K562 (cell line): ENCODE measurements at regions not wholly inside any gene's neighbourhood (a gene's known extent, or its start where the extent isn't known, plus 50 kb on each side); places are given as distances from the start of the nearest gene placed in this dataset.

Experiments
- ATAC-seq: fragments of 200-7000 bp; cut with Tn5 transposase; 3 replicates; pipeline ENCODE4 v1.9.1; 2020; ENCODE audit warnings: moderate library complexity
- BruUV-seq: library from RNA; stranded (reverse); fragments of 400-500 nt; replicated peaks from 2 replicates; lab custom pipeline; 2021; lab: Mats Ljungman, UMichigan
- CTCF ChIA-PET: fragments of 300-600 bp; formaldehyde crosslinking; extraction: SDS; loops from one replicate; lab custom pipeline; 2021; ENCODE audit warnings: low intra/inter-chr PET ratio; lab: Yijun Ruan, JAX
- POLR2A ChIA-PET: fragments of 300-600, 350-650 bp; sonication (Branson Sonifier 250); formaldehyde crosslinking; extraction: SDS; loops from one replicate; lab custom pipeline; 2021; ENCODE audit warnings: antibody characterized with exemption, inconsistent platforms; lab: Yijun Ruan, JAX
- DNase-seq, 4 experiments: peaks; one replicate each; pipeline versions ENCODE4 v3.0.0 to v3.0.0-alpha.2; 2011 to 2018; ENCODE audit warnings: low spot score in 3 of 4, mixed read lengths in 3 of 4; ENCODE audit errors: extremely low read depth in 1 of 4
- FAIRE-seq: peaks from 2 replicates; lab custom pipeline; 2011; peaks lifted over from hg19 to GRCh38; lab: Jason Lieb, UNC
- H2AFZ ChIP-seq: 2 replicates; pipeline ENCODE4 v1.6.0; 2011; ENCODE audit warnings: low read depth, low read length, control low read depth, inconsistent platforms
- H3K27ac ChIP-seq: fragments of 200-600 bp; 3 replicates; pipeline ENCODE4 v1.8.0; 2011; ENCODE audit warnings: low read depth, mild to moderate bottlenecking, control low read depth, inconsistent platforms, low read length, moderate library complexity, mixed read lengths; ENCODE audit errors: extremely low read depth
- H3K27me3 ChIP-seq, 2 experiments: fragments of 300-600 bp in 1 of 2; 2 replicates in 1 of 2; 3 replicates in 1 of 2; pipeline versions ENCODE4 v1.6.0 to v1.8.0; 2011; ENCODE audit warnings: inconsistent platforms in 2 of 2, low read length in 2 of 2, mild to moderate bottlenecking in 1 of 2, mixed read lengths in 1 of 2, moderate library complexity in 1 of 2; ENCODE audit not compliant: control insufficient read depth in 2 of 2, insufficient read depth in 2 of 2
- H3K36me3 ChIP-seq: fragments of 300-600 bp; 3 replicates; pipeline ENCODE4 v1.8.0; 2011; ENCODE audit warnings: mild to moderate bottlenecking, low read length, inconsistent platforms; ENCODE audit not compliant: control insufficient read depth, insufficient read depth
- H3K4me1 ChIP-seq, 2 experiments: fragments of 200-600 bp in 1 of 2; replicated peaks in 1 of 2; 2 replicates in 1 of 2; 3 replicates in 1 of 2; pipeline versions ENCODE4 v1.5.1 to v1.8.0; 2011; ENCODE audit warnings: inconsistent platforms in 2 of 2, low read length in 2 of 2, mild to moderate bottlenecking in 1 of 2, mixed read lengths in 1 of 2, moderate library complexity in 1 of 2; ENCODE audit not compliant: control insufficient read depth in 2 of 2, insufficient read depth in 2 of 2
- H3K4me2 ChIP-seq: 2 replicates; pipeline ENCODE4 v1.6.1; 2011; ENCODE audit warnings: low read length, control low read depth, inconsistent platforms, mixed read lengths; ENCODE audit not compliant: insufficient read depth
- H3K4me3 ChIP-seq: fragments of 200-600 bp; sonication (generic), shearing (Covaris generic); 2 replicates; pipeline ENCODE4 v1.5.1; 2016; ENCODE audit warnings: control low read depth, inconsistent platforms
- H3K79me2 ChIP-seq: fragments of 200-600 bp; 3 replicates; pipeline ENCODE4 v1.8.0; 2011; ENCODE audit warnings: low read length, inconsistent platforms; ENCODE audit not compliant: control insufficient read depth, insufficient read depth
- H3K9ac ChIP-seq, 2 experiments: 2 replicates each; pipeline versions ENCODE4 v1.6.0 to v1.6.1; 2011; ENCODE audit warnings: low read depth in 2 of 2, low read length in 2 of 2, control low read depth in 1 of 2, inconsistent platforms in 1 of 2, mild to moderate bottlenecking in 1 of 2, mixed read lengths in 1 of 2; ENCODE audit not compliant: insufficient read depth in 1 of 2
- H3K9me1 ChIP-seq: one replicate; pipeline ENCODE4 v1.6.0; 2011; ENCODE audit warnings: inconsistent platforms, mild to moderate bottlenecking, low read length, moderate library complexity; ENCODE audit not compliant: control insufficient read depth, insufficient read depth
- H3K9me3 ChIP-seq: replicated peaks from 2 replicates; pipeline ENCODE4 v1.5.1; 2011; ENCODE audit warnings: low read depth, low read length, inconsistent platforms; ENCODE audit not compliant: control insufficient read depth, insufficient read depth
- H4K20me1 ChIP-seq: replicated peaks from 2 replicates; pipeline ENCODE4 v1.6.1; 2011; ENCODE audit warnings: low read length, inconsistent platforms, mixed read lengths; ENCODE audit not compliant: control insufficient read depth, insufficient read depth
- ERF ChIP-seq: fragments of 450-650 bp; formaldehyde crosslinking; IDR thresholded peaks from 2 replicates; pipeline ENCODE4 v1.4.0; 2020; ENCODE audit warnings: mild to moderate bottlenecking, mixed read lengths
- IRF2 ChIP-seq: sonication (generic); formaldehyde crosslinking; IDR thresholded peaks from 2 replicates; pipeline ENCODE4 v1.8.1; 2022; ENCODE audit warnings: mild to moderate bottlenecking, missing genetic modification reagents
- MAFG ChIP-seq: fragments of 450-650 bp; conservative IDR thresholded peaks from 2 replicates; pipeline ENCODE4 v1.6.1; 2016; ENCODE audit warnings: missing genetic modification characterization, missing compliant biosample characterization
- SRSF7 ChIP-seq: fragments of 200-400 bp; formaldehyde crosslinking; optimal IDR thresholded peaks from 2 replicates; pipeline ENCODE3; 2017; ENCODE audit warnings: mild to moderate bottlenecking, low read depth, low read length
- TBL1XR1 ChIP-seq, 2 experiments: IDR thresholded peaks; 2 replicates each; pipeline ENCODE4 v1.6.1; 2012; ENCODE audit warnings: improper control_type of control experiment in 2 of 2, low read length in 2 of 2, mild to moderate bottlenecking in 1 of 2
- ZC3H11A ChIP-seq: IDR thresholded peaks from 2 replicates; pipeline ENCODE4 v1.6.1; 2012; ENCODE audit warnings: low read depth, low read length, improper control_type of control experiment
- ZKSCAN1 ChIP-seq: fragments of 150-350 bp; IDR thresholded peaks from 2 replicates; pipeline ENCODE4 v1.6.1; 2016; ENCODE audit warnings: low read depth, low read length
- WGBS: fragments of 100-300 bp; shearing (Covaris generic); methylation state at CpG from one replicate; pipeline ENCODE4 v1.1.6; 2016; ENCODE audit warnings: low coverage, mixed read lengths; ENCODE audit not compliant: insufficient coverage; ENCODE audit errors: missing lambda C conversion rate; 5-methylcytosine and 5-hydroxymethylcytosine counted together
- in situ Hi-C: fragments of 300-500 bp; cut with MboI; formaldehyde crosslinking; loops from 4 replicates; pipeline ENCODE4 v1.15.0; 2018; ENCODE audit warnings: inconsistent platforms, mixed read lengths
- intact Hi-C: fragments of 100-400 bp; cut with micrococcal nuclease; formaldehyde crosslinking; loops from 2 replicates; pipeline ENCODE4 v1.14.2; 2022
- TF ChIP-seq, protein P1 (sequence below): fragments of 450-650 bp; IDR thresholded peaks from 2 replicates; pipeline ENCODE4 v1.6.1; 2016; ENCODE audit warnings: low read depth

- WGBS: 0% methylated on average over 1 of the region's 1 CpG
Observed at GRCh38 chr15:54884312-54884711, 312.4 kb downstream of the RSL24D1 start.

More at GRCh38 chr15:54884312-54884711, 312.4 kb downstream of the RSL24D1 start:
- TF ChIP-seq MAFG (tag): peak; percentile 29; the same call in 1 of the 2 replicates
- no peak for TF ChIP-seq TBL1XR1 (IDR thresholded peaks at IDR 0.05; ENCODE audit: low read length in 2 of 2)
- TF ChIP-seq IRF2: no peak
- TF ChIP-seq SRSF7: no peak
- no peak for TF ChIP-seq ZC3H11A
- TF ChIP-seq, protein P1, sequence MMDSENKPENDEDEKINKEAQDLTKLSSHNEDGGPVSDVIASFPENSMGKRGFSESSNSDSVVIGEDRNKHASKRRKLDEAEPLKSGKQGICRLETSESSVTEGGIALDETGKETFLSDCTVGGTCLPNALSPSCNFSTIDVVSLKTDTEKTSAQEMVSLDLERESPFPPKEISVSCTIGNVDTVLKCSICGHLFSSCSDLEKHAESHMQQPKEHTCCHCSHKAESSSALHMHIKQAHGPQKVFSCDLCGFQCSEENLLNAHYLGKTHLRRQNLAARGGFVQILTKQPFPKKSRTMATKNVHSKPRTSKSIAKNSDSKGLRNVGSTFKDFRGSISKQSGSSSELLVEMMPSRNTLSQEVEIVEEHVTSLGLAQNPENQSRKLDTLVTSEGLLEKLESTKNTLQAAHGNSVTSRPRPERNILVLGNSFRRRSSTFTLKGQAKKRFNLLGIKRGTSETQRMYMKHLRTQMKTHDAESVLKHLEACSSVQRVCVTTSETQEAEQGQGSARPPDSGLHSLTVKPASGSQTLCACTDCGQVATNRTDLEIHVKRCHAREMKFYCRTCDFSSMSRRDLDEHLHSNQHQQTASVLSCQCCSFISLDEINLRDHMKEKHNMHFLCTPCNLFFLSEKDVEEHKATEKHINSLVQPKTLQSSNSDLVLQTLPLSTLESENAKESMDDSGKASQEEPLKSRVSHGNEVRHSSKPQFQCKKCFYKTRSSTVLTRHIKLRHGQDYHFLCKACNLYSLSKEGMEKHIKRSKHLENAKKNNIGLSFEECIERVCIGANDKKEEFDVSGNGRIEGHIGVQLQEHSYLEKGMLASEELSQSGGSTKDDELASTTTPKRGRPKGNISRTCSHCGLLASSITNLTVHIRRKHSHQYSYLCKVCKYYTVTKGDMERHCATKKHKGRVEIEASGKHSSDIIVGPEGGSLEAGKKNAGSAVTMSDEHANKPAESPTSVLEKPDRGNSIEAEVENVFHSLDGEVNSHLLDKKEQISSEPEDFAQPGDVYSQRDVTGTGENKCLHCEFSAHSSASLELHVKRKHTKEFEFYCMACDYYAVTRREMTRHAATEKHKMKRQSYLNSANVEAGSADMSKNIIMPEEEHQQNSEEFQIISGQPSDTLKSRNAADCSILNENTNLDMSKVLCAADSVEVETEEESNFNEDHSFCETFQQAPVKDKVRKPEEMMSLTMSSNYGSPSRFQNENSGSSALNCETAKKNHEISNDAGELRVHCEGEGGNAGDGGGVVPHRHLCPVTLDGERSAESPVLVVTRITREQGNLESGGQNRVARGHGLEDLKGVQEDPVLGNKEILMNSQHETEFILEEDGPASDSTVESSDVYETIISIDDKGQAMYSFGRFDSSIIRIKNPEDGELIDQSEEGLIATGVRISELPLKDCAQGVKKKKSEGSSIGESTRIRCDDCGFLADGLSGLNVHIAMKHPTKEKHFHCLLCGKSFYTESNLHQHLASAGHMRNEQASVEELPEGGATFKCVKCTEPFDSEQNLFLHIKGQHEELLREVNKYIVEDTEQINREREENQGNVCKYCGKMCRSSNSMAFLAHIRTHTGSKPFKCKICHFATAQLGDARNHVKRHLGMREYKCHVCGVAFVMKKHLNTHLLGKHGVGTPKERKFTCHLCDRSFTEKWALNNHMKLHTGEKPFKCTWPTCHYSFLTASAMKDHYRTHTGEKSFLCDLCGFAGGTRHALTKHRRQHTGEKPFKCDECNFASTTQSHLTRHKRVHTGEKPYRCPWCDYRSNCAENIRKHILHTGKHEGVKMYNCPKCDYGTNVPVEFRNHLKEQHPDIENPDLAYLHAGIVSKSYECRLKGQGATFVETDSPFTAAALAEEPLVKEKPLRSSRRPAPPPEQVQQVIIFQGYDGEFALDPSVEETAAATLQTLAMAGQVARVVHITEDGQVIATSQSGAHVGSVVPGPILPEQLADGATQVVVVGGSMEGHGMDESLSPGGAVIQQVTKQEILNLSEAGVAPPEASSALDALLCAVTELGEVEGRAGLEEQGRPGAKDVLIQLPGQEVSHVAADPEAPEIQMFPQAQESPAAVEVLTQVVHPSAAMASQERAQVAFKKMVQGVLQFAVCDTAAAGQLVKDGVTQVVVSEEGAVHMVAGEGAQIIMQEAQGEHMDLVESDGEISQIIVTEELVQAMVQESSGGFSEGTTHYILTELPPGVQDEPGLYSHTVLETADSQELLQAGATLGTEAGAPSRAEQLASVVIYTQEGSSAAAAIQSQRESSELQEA: no peak
- TF ChIP-seq ZKSCAN1: no peak
- no peak for TF ChIP-seq ERF (CRISPR knock-in tag)
- no peaks in the 10 kb centered on the region for H3K9me3 ChIP-seq
- no peak overlapping the region for H3K4me2 ChIP-seq
- no peak overlapping the region for H3K27ac ChIP-seq
- H3K27me3 ChIP-seq: no peaks in the 10 kb centered on the region
- in situ Hi-C loops (no loop called here), intact Hi-C loops (no loop called here)
- no peaks in the 10 kb centered on the region for H3K36me3 ChIP-seq
- no peaks in the 10 kb centered on the region for H3K4me1 ChIP-seq
- no peaks in the 10 kb centered on the region for H3K79me2 ChIP-seq
- no TSS peak for BruUV-seq
- H3K9me1 ChIP-seq: no peaks in the 10 kb centered on the region
- FAIRE-seq: no peak
- CTCF ChIA-PET: no interaction called here
- DNase-seq: no peak
- H2AFZ ChIP-seq: no peak overlapping the region
- POLR2A ChIA-PET: no interaction called here
- H3K4me3 ChIP-seq: no peak overlapping the region
- no peak overlapping the region for H3K9ac ChIP-seq
- no peaks in the 10 kb centered on the region for H4K20me1 ChIP-seq
- ATAC-seq: no peak
